Common myeloid progenitor, CD34-positive (primary cell): ENCODE measurements at regions not wholly inside any gene's neighbourhood (a gene's known extent, or its start where the extent isn't known, plus 50 kb on each side); places are given as distances from the start of the nearest gene placed in this dataset.
"Not testable (repeated sequence)": the region's sequence is repeated elsewhere in the genome, so short reads cannot be mapped to it uniquely, and the experiment has no call there.

Experiments
- CTCF ChIA-PET: fragments of 350-600 bp; sonication (Branson Sonifier 250); formaldehyde crosslinking; loops from one replicate; lab custom pipeline; 2021; ENCODE audit warnings: antibody characterized with exemption; lab: Charles Lee
- POLR2A ChIA-PET: fragments of 350-600 bp; sonication (Branson Sonifier 250); formaldehyde crosslinking; loops from one replicate; lab custom pipeline; 2021; ENCODE audit warnings: antibody characterized with exemption; lab: Charles Lee
- DNase-seq, 3 donors: peaks; one replicate each; pipeline versions ENCODE4 v3.0.0 to v3.0.0-alpha.2; 2013
- H3K27ac ChIP-seq, 2 experiments: 1 replicate in 1 of 2; 2 replicates in 1 of 2; pipeline ENCODE4 v1.7.0; 2013; ENCODE audit warnings: inconsistent platforms in 2 of 2, low read length in 2 of 2, mild to moderate bottlenecking in 2 of 2, low read depth in 1 of 2, moderate library complexity in 1 of 2; ENCODE audit not compliant: severe bottlenecking in 2 of 2, insufficient read depth in 1 of 2, poor library complexity in 1 of 2
- H3K27me3 ChIP-seq, 5 experiments: replicated peaks in 2 of 5; 1 replicate in 3 of 5; 2 replicates in 2 of 5; pipeline versions ENCODE4 v1.6.1 to v1.7.0; 2013; ENCODE audit warnings: low read length in 4 of 5, mild to moderate bottlenecking in 2 of 5, moderate library complexity in 2 of 5, inconsistent platforms in 1 of 5; ENCODE audit not compliant: insufficient read depth in 5 of 5, control insufficient read depth in 4 of 5
- H3K36me3 ChIP-seq, 4 experiments: 1 replicate in 2 of 4; 2 replicates in 2 of 4; pipeline versions ENCODE4 v1.6.1 to v1.7.0; 2013; ENCODE audit warnings: low read length in 3 of 4, control low read depth in 1 of 4, mild to moderate bottlenecking in 1 of 4; ENCODE audit not compliant: control insufficient read depth in 4 of 4, insufficient read depth in 4 of 4
- H3K4me1 ChIP-seq, 4 experiments: 1 replicate in 3 of 4; 2 replicates in 1 of 4; pipeline versions ENCODE4 v1.6.1 to v1.7.1; 2013; ENCODE audit warnings: low read length in 3 of 4, mild to moderate bottlenecking in 3 of 4, control low read depth in 1 of 4, inconsistent platforms in 1 of 4, moderate library complexity in 1 of 4; ENCODE audit not compliant: control insufficient read depth in 4 of 4, insufficient read depth in 4 of 4; ENCODE audit errors: control extremely low read depth in 1 of 4
- H3K4me3 ChIP-seq, 7 experiments: 1 replicate in 4 of 7; 2 replicates in 3 of 7; pipeline versions ENCODE4 v1.5.1 to v1.7.0; 2013; ENCODE audit warnings: mild to moderate bottlenecking in 7 of 7, low read length in 6 of 7, moderate library complexity in 6 of 7, inconsistent platforms in 2 of 7, low read depth in 2 of 7, control low read depth in 1 of 7; ENCODE audit not compliant: insufficient read depth in 4 of 7, control insufficient read depth in 1 of 7; ENCODE audit errors: extremely low read depth in 1 of 7
- H3K9me3 ChIP-seq, 5 experiments: 1 replicate in 4 of 5; 2 replicates in 1 of 5; pipeline versions ENCODE4 v1.6.1 to v1.7.1; 2013; ENCODE audit warnings: low read length in 4 of 5, mild to moderate bottlenecking in 2 of 5, inconsistent platforms in 1 of 5, low read depth in 1 of 5, moderate library complexity in 1 of 5; ENCODE audit not compliant: control insufficient read depth in 4 of 5, insufficient read depth in 2 of 5; ENCODE audit errors: control extremely low read depth in 1 of 5
- WGBS: methylation state at CpG from one replicate; pipeline ENCODE4 v1.1.5; 2013; ENCODE audit not compliant: insufficient coverage; 5-methylcytosine and 5-hydroxymethylcytosine counted together

DNA sequence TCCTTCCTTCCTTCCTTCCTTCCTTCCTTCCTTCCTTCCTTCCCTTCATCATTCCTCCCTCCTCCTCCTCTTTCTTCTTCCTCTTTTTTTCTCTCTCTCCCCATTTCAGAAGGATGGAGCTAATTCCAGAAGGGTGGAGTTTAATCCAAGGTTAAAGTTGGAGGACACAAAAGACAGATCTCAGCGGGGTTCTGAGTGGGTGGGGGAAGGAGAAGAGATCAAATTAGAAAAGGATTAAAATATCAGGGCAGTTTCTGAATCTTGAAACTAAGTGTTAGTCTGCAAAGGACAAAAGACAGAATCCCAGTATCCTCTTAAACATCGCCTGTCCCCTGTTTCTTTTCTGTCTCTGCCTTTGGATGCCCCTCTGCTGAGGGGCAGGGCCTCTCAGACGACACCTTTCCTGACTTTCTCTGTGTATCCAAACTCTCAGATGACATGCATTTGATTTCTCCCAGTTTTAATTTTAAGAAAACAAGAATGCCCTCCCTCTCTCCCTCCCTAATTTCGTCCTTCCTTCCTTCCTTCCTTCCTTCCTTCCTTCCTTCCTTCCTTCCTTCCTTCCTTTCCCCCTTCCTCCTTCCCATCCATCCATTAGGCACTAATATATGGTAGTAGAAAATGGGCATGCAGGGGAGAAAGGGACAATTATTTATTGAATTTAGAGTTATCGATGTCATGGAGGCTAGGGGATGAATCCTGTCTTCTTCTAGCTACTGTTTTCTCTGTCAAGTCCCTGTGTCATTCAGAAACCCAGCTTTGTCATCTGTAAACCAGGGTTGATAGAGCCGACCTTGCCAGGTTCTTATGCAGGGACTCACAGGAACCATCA is 269.1 kb downstream of the VRK1 start:
- peaks cover 0 to 2% (median 0%) of the 10 kb centered on the region in 5 experiments for H3K9me3 ChIP-seq
- H3K4me1 ChIP-seq, result no peaks in the 10 kb centered on the region
- 86% methylated on average over 4 of the region's 6 CpGs for WGBS
- peaks cover 0 to 15% (median 8%) of the 10 kb centered on the region in 5 experiments for H3K27me3 ChIP-seq
- no peak for DNase-seq
- no peak overlapping the region for H3K4me3 ChIP-seq
- no peaks in the 10 kb centered on the region for H3K36me3 ChIP-seq
- CTCF ChIA-PET, result no interaction called here
- POLR2A ChIA-PET, result no interaction called here
- H3K27ac ChIP-seq, result no peak overlapping the region

DNA sequence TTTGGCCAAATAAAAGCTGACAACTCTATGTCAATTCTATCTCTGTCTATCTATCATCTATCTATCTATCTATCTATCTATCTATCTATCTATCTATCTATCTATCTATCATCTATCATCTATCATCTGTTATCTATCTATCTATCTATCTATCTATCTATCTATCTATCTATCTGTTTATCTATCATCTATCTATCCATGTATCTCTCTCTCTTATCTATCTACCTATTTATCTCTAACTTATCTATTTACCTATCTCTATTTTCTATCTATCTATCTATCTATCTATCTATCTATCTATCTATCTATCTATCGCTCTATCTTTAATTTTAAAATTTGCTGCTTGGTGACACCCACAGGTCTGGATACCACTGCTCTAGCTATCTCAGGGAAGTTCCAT is 271.1 kb downstream of the VRK1 start:
- H3K9me3 ChIP-seq, H3K36me3 ChIP-seq, H3K4me3 ChIP-seq, H3K27ac ChIP-seq, H3K4me1 ChIP-seq, DNase-seq: not testable (repeated sequence)
- CTCF ChIA-PET, result interaction anchor here (1.5 kb wide), 1 partner anchor 12 kb away, joined by 3 read pairs; no protein-coding TSS in a partner anchor
- 100% methylated on average over 1 of the region's 1 CpG for WGBS
- peaks cover 0 to 21% (median 8%) of the 10 kb centered on the region in 5 experiments for H3K27me3 ChIP-seq
- POLR2A ChIA-PET, result interaction anchor here (1.2 kb wide), 1 partner anchor 9 kb away, joined by 5 read pairs; no protein-coding TSS in a partner anchor

DNA sequence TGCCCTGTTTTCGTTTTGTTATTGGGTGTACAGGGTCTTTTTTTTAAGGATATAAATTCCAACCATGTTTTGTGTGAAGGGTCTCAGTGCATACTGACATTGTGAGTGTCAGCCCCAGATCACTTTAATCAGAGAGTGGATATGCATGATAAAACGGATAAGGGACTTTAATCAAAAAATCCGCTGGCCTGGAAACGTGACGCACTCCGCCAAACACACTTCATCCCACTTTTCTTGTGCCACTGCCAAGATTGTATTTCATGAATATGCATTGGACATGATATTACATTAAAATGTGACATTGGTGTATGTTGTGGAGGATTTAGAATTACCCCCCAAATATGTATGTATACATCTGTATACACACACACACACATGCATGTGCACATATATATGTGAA is 273.1 kb downstream of the VRK1 start:
- H3K9me3 ChIP-seq, result no peaks in the 10 kb centered on the region
- H3K27ac ChIP-seq, result no peak overlapping the region
- POLR2A ChIA-PET, result no interaction called here
- peaks cover 0 to 11% (median 10%) of the 10 kb centered on the region in 4 experiments for H3K4me1 ChIP-seq
- no peaks in the 10 kb centered on the region for H3K36me3 ChIP-seq
- WGBS, result 80% methylated on average over 1 of the region's 6 CpGs
- H3K4me3 ChIP-seq, result no peak overlapping the region
- CTCF ChIA-PET, result interaction anchor here (0.6 to 0.9 kb wide), 2 partner anchors 17 to 74 kb away, joined by 3 read pairs; no protein-coding TSS in a partner anchor
- no peak for DNase-seq
- peaks cover 0 to 15% (median 8%) of the 10 kb centered on the region in 5 experiments for H3K27me3 ChIP-seq

DNA sequence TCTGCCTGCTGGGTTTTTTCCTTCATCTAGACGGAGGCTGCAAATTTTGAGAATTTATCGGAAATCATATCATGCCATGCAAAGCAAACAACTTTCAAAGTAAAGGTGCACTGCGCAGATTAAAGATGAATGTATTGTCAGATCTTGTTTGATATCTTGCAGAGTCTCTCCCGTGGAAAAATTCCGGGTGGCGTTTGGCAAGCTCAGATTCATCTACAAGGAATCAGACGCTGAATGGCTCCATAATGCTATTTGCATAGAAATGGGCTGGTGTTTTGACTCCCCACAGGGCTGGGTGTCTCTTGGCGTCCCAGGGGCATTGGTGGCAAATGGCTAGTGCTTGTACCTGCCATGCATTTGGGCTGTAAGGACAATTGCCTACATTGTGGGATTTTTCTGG is 274.0 kb downstream of the VRK1 start:
- 98% methylated on average over 7 of the region's 8 CpGs for WGBS
- H3K27me3 ChIP-seq, result peaks cover 0 to 12% (median 5%) of the 10 kb centered on the region in 5 experiments
- CTCF ChIA-PET, result interaction anchor here (0.9 kb wide), 1 partner anchor 18 kb away, joined by 3 read pairs; no protein-coding TSS in a partner anchor

DNA sequence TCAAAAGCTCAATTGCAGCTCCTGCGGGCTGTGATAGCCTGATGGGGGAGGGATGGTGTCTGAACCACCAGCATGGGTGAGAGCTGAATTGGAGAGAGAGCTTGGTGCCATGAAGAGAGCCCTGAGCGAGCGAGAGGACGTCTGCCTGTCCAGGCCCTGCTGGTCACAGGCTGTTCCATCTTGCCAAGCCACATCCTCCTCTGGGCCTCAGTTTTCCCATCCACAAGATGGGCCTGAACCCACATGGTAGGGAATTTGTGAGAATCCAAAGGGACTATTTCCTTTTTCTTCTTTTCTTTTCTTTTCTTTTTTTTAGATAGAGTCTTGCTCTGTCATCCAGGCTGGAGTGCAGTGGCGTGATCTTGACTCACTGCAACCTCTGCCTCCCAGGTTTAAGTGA is 276.4 kb downstream of the VRK1 start:
- Histone ChIP-seq H3K9me3 (no peaks in the 10 kb centered on the region), H3K4me1 (peaks cover 0 to 38% (median 30%) of the 10 kb centered on the region in 4 experiments), H3K4me3 (no peak overlapping the region), H3K36me3 (no peaks in the 10 kb centered on the region), H3K27ac (no peak overlapping the region), H3K27me3 (peaks cover 0 to 9% (median 7%) of the 10 kb centered on the region in 5 experiments)
- POLR2A ChIA-PET, result no interaction called here
- WGBS, result 83% methylated on average over 2 of the region's 5 CpGs
- CTCF ChIA-PET, result interaction anchor here (0.6 kb wide), 1 partner anchor 552 kb away, joined by 4 read pairs; no protein-coding TSS in a partner anchor
- no peak for DNase-seq

More for the DNA sequence above, 274.0 kb downstream of the VRK1 start:
- no peak for DNase-seq
- POLR2A ChIA-PET, result interaction anchor here (0.8 kb wide), 1 partner anchor 123 kb away, joined by 3 read pairs; no protein-coding TSS in a partner anchor
- Histone ChIP-seq H3K36me3 (no peaks in the 10 kb centered on the region), H3K27ac (no peak overlapping the region), H3K4me1 (peaks cover 0 to 17% (median 12%) of the 10 kb centered on the region in 4 experiments), H3K9me3 (no peaks in the 10 kb centered on the region), H3K4me3 (no peak overlapping the region)

DNA sequence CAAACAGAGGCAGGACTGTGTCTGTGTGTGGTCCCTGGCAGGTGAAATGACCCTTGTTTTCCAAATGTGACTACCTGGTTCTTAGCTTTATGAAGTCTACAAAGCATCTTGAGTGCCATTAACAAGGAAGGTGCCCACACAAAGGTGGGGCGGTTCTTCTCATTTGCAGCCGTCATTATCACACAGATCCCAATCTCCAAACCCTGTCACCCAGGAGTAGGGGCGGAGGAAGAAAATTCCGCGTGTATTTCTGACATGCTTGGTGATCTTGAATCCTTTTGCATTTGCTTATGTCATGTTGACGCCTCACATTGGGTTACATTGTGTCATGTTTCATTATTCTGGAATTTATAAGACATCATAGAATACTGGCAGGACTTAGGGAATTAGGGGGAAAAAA is 277.3 kb downstream of the VRK1 start:
- Histone ChIP-seq H3K4me3 (peak overlapping the region in 1 of 7 experiments; percentile 20), H3K27ac (no peak overlapping the region), H3K36me3 (no peaks in the 10 kb centered on the region), H3K27me3 (peaks cover 0 to 12% (median 7%) of the 10 kb centered on the region in 5 experiments), H3K4me1 (peaks cover 0 to 38% (median 30%) of the 10 kb centered on the region in 4 experiments), H3K9me3 (no peaks in the 10 kb centered on the region)
- POLR2A ChIA-PET, result no interaction called here
- DNase-seq, result peak in 1 of 3 donors; percentile 5
- WGBS, result no CpG with 5 or more reads among the region's 6 CpGs
- CTCF ChIA-PET, result interaction anchor here (1.0 to 1.2 kb wide), 3 partner anchors 10 to 121 kb away, joined by 3 to 4 read pairs (median 3); no protein-coding TSS in a partner anchor
